CD8-positive, alpha-beta memory T cell (primary cell): ENCODE measurements at regions not wholly inside any gene's neighbourhood (a gene's known extent, or its start where the extent isn't known, plus 50 kb on each side); places are given as distances from the start of the nearest gene placed in this dataset.

Experiments used
- CTCF ChIA-PET: fragments of 350-600 bp; sonication (Branson Sonifier 250); formaldehyde crosslinking; loops from one replicate; lab custom pipeline; 2021; ENCODE audit warnings: antibody characterized with exemption; lab: Charles Lee
- POLR2A ChIA-PET: fragments of 350-600 bp; sonication (Branson Sonifier 250); formaldehyde crosslinking; loops from one replicate; lab custom pipeline; 2021; ENCODE audit warnings: antibody characterized with exemption; lab: Charles Lee
- DNase-seq, 5 donors: peaks; one replicate each; pipeline versions ENCODE4 v3.0.0 to v3.0.0-alpha.2; 2020 to 2022; ENCODE audit warnings: mixed read lengths in 1 of 5
- H3K27ac ChIP-seq: one replicate; pipeline ENCODE4 v1.7.0; 2013; ENCODE audit warnings: low read depth, mild to moderate bottlenecking, low read length, moderate library complexity
- H3K27me3 ChIP-seq: 2 replicates; pipeline ENCODE4 v1.7.0; 2013; ENCODE audit warnings: low read length, mild to moderate bottlenecking; ENCODE audit not compliant: insufficient read depth, poor library complexity, severe bottlenecking
- H3K36me3 ChIP-seq: 2 replicates; pipeline ENCODE4 v1.7.0; 2013; ENCODE audit warnings: mild to moderate bottlenecking, low read length, moderate library complexity; ENCODE audit not compliant: insufficient read depth
- H3K4me1 ChIP-seq: 2 replicates; pipeline ENCODE4 v1.7.0; 2013; ENCODE audit warnings: mild to moderate bottlenecking, low read length, moderate library complexity; ENCODE audit not compliant: insufficient read depth
- H3K4me3 ChIP-seq: 2 replicates; pipeline ENCODE4 v1.7.0; 2013; ENCODE audit warnings: mild to moderate bottlenecking, low read length
- H3K9me3 ChIP-seq: 2 replicates; pipeline ENCODE4 v1.7.0; 2013; ENCODE audit warnings: mild to moderate bottlenecking, low read length
- H3K27ac Mint-ChIP-seq, 8 donors: one replicate each; pipeline ENCODE4 v1.8.0; 2020 to 2021; ENCODE audit warnings: mixed read lengths in 8 of 8, mild to moderate bottlenecking in 6 of 8, inconsistent platforms in 3 of 8, moderate library complexity in 3 of 8
- H3K27me3 Mint-ChIP-seq, 2 donors: one replicate each; pipeline ENCODE4 v1.8.0; 2020 to 2021; ENCODE audit warnings: mixed read lengths in 2 of 2, mild to moderate bottlenecking in 1 of 2, moderate library complexity in 1 of 2
- H3K36me3 Mint-ChIP-seq, 3 donors: one replicate each; pipeline ENCODE4 v1.8.0; 2020 to 2021; ENCODE audit warnings: mixed read lengths in 3 of 3, inconsistent platforms in 1 of 3, mild to moderate bottlenecking in 1 of 3
- H3K4me1 Mint-ChIP-seq, 3 donors: one replicate each; pipeline ENCODE4 v1.8.0; 2020 to 2021; ENCODE audit warnings: mixed read lengths in 3 of 3, inconsistent platforms in 1 of 3, mild to moderate bottlenecking in 1 of 3
- H3K4me3 Mint-ChIP-seq, 7 donors: one replicate each; pipeline ENCODE4 v1.8.0; 2020 to 2021; ENCODE audit warnings: mixed read lengths in 7 of 7, mild to moderate bottlenecking in 6 of 7, moderate library complexity in 4 of 7, inconsistent platforms in 2 of 7
- H3K9me3 Mint-ChIP-seq, 5 donors: one replicate each; pipeline ENCODE4 v1.8.0; 2020 to 2022; ENCODE audit warnings: mixed read lengths in 5 of 5, mild to moderate bottlenecking in 3 of 5, moderate library complexity in 2 of 5, inconsistent platforms in 1 of 5

DNA sequence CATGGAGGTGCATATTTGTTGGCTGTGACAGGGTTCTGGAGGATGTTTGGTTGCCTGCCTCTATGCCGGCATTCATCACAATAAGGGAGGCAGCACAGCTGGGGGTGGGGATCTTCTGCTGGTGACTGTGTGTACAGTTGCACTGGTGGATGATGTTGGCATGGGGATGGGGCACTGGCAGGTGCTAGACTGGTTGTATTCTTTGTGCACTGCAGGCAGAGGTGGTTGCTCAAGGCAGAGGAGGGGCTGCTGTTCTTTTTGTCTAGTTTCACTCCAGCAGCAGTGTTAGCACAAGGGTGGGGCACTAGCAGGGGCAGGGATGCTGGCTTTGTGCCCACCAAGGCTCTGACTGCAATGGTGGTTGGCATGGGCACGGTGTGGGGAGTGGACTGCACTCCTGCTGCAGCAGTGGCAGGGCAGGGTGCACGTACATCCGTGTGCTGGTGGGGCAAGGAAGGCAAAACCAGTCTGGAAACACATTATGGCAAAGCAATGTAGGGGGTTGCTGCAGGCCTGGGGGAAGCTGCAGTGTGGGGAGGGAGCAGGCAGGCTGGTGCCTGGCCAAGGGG, 69.3 kb downstream of the ISOC1 start:
- no peak for DNase-seq
- ChIA-PET CTCF (no interaction called here), POLR2A (no interaction called here)
- Mint-ChIP-seq H3K4me1 (no peaks in the 10 kb centered on the region), H3K36me3 (peaks cover 0 to 53% (median 20%) of the 10 kb centered on the region in 3 donors), H3K9me3 (peaks cover 26 to 37% (median 32%) of the 10 kb centered on the region in 5 donors), H3K27me3 (no peaks in the 10 kb centered on the region), H3K27ac (no peak overlapping the region), H3K4me3 (no peak overlapping the region)
- Histone ChIP-seq H3K36me3 (no peaks in the 10 kb centered on the region), H3K27ac (no peak overlapping the region), H3K4me3 (no peak overlapping the region), H3K9me3 (peaks cover 3% of the 10 kb centered on the region), H3K27me3 (no peaks in the 10 kb centered on the region), H3K4me1 (no peaks in the 10 kb centered on the region)

DNA sequence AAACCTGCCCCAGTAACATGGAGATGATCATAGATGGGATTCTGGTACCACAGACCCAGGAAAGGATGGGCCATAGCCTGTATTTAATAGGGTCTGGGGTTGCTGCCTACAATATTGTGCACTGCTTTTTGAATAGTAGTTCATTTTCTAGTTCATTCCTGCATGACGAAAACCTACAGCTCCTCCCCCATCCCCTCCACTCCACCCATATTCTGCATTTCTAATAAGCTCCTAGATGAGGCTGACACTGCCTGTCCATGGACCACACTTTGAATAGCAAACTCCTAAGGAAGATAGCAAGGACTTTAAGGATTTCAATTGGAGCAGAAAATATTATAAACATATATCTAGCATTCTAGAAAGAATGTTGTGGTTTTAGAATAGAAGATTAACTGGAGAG, 75.5 kb downstream of the ISOC1 start:
- Histone ChIP-seq H3K4me1 (no peaks in the 10 kb centered on the region), H3K4me3 (no peak overlapping the region), H3K27ac (no peak overlapping the region), H3K27me3 (no peaks in the 10 kb centered on the region), H3K9me3 (no peaks in the 10 kb centered on the region), H3K36me3 (no peaks in the 10 kb centered on the region)
- Mint-ChIP-seq H3K27me3 (peaks cover 0 to 1% of the 10 kb centered on the region in 2 donors), H3K36me3 (peaks cover 0 to under 1% (median 0%) of the 10 kb centered on the region in 3 donors), H3K9me3 (no peaks in the 10 kb centered on the region), H3K4me3 (no peak overlapping the region), H3K4me1 (no peaks in the 10 kb centered on the region), H3K27ac (no peak overlapping the region)
- CTCF ChIA-PET, result no interaction called here
- POLR2A ChIA-PET, result no interaction called here
- no peak for DNase-seq

DNA sequence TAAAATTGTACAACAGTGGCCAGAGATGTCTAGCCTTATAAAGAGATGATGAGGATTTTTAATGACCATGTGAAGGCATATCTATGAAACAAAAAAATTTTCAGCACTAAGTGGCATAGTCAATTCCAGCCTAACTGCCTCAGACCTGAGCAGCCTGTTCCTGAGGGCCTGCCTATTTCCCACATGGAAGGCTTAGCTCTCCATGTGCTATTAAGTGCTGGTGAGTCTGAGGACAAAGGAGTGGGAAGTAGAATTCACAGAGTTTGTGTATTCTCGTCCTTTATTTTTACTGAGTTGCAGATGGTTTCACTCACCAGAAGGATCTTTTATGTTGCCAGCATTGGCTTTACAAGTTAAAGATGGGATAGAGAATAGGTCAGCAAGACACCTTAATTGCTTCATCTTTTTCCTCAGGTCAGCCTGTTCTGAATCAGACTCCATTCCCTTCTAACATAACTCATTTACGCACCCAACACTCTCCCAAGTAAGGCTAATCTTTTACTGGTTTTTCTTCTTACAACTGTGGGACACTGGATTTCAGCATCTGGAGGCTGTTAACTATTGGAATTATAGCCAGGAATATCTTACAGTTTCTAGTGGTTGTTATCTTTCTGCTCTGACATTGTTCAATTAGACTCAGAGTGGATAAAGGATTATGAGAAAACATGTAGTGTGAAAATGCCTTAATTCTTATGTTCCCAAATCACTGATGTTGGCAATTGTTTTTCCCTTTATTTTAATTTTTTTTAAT, 76.8 kb downstream of the ISOC1 start:
- H3K27me3 ChIP-seq, result no peaks in the 10 kb centered on the region
- no peaks in the 10 kb centered on the region for H3K9me3 ChIP-seq
- Mint-ChIP-seq H3K4me1 (no peaks in the 10 kb centered on the region), H3K27me3 (peaks cover 0 to 1% of the 10 kb centered on the region in 2 donors), H3K4me3 (no peak overlapping the region), H3K27ac (no peak overlapping the region), H3K9me3 (no peaks in the 10 kb centered on the region), H3K36me3 (no peaks in the 10 kb centered on the region)
- ChIA-PET CTCF (no interaction called here), POLR2A (no interaction called here)
- H3K27ac ChIP-seq, result no peak overlapping the region
- no peaks in the 10 kb centered on the region for H3K36me3 ChIP-seq
- no peak for DNase-seq
- H3K4me1 ChIP-seq, result no peaks in the 10 kb centered on the region
- H3K4me3 ChIP-seq, result no peak overlapping the region

DNA sequence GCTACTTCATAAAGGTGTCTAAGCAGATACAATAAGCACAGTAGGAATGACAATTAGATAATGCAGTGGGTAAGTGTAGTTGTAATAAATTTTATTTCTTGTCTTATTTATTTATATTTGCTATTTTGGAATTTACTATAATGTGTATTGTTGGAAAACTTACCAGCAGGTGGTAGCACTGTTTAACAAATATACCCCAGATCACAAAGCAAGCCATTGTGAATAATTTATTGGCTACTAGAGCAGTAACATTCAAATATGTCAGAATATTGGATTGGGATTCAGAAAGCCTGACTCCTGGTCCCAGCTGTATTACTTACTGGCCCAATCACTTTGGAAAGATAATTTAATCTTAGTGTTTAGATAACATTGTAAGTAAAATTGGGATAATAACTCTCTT, 78.0 kb downstream of the ISOC1 start:
- H3K9me3 ChIP-seq, result no peaks in the 10 kb centered on the region
- Mint-ChIP-seq H3K9me3 (no peaks in the 10 kb centered on the region), H3K36me3 (no peaks in the 10 kb centered on the region), H3K4me1 (no peaks in the 10 kb centered on the region), H3K27ac (no peak overlapping the region), H3K4me3 (no peak overlapping the region), H3K27me3 (peaks cover 0 to 1% of the 10 kb centered on the region in 2 donors)
- no peak overlapping the region for H3K4me3 ChIP-seq
- no peaks in the 10 kb centered on the region for H3K27me3 ChIP-seq
- no peaks in the 10 kb centered on the region for H3K4me1 ChIP-seq
- CTCF ChIA-PET, result no interaction called here
- no peak overlapping the region for H3K27ac ChIP-seq
- no peaks in the 10 kb centered on the region for H3K36me3 ChIP-seq
- POLR2A ChIA-PET, result no interaction called here
- no peak for DNase-seq

DNA sequence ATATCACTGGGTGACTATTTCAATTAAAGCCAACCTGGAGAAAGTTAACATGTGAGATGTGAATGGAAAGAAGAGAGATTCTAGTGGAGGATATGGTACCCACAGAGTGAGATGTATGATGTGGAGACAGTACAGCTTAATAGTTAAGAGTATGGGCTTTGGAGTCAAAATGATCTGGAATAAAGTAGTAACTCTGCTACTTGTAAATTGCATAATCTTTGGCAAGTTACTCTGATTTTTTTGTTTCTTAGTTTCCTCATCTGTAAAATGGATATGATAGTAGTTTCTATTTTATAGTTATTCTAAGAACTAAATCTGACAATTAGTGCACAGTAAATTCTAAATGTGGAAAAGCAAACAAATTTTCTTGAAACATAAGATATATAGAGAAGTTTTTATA, 79.2 kb downstream of the ISOC1 start:
- no peak for DNase-seq
- no peak overlapping the region for H3K4me3 ChIP-seq
- ChIA-PET CTCF (no interaction called here), POLR2A (no interaction called here)
- H3K4me1 ChIP-seq, result no peaks in the 10 kb centered on the region
- H3K9me3 ChIP-seq, result no peaks in the 10 kb centered on the region
- Mint-ChIP-seq H3K9me3 (no peaks in the 10 kb centered on the region), H3K4me3 (no peak overlapping the region), H3K27ac (no peak overlapping the region), H3K36me3 (no peaks in the 10 kb centered on the region), H3K27me3 (peaks cover 0 to 1% of the 10 kb centered on the region in 2 donors), H3K4me1 (no peaks in the 10 kb centered on the region)
- no peaks in the 10 kb centered on the region for H3K27me3 ChIP-seq
- H3K36me3 ChIP-seq, result no peaks in the 10 kb centered on the region
- H3K27ac ChIP-seq, result no peak overlapping the region

DNA sequence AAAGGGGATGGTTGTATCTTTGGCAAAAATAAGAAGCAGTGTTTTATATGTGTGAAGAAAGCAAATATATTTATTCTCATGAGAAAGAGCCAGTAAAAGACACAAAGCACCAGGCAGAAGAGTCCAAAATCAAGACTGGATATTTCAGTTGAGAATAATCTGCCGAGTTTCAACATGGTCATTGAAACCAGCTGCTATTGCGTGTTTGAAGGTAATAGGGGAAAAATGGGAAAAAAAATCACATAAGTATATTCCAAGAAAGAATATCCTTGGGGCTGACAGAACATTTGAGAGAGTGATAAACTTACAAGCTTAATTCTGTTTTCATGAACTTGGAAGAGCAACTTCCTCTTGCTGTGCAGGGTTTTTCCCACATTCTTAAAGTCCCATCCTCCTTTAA, 79.9 kb downstream of the ISOC1 start:
- no peaks in the 10 kb centered on the region for H3K36me3 Mint-ChIP-seq
- no peak overlapping the region for H3K4me3 Mint-ChIP-seq
- H3K9me3 Mint-ChIP-seq, result no peaks in the 10 kb centered on the region
- Histone ChIP-seq H3K4me3 (no peak overlapping the region), H3K9me3 (no peaks in the 10 kb centered on the region), H3K27ac (no peak overlapping the region), H3K27me3 (no peaks in the 10 kb centered on the region), H3K4me1 (no peaks in the 10 kb centered on the region), H3K36me3 (no peaks in the 10 kb centered on the region)
- no peaks in the 10 kb centered on the region for H3K4me1 Mint-ChIP-seq
- no peak for DNase-seq
- POLR2A ChIA-PET, result no interaction called here
- H3K27me3 Mint-ChIP-seq, result peaks cover 0 to 1% of the 10 kb centered on the region in 2 donors
- H3K27ac Mint-ChIP-seq, result no peak overlapping the region
- CTCF ChIA-PET, result no interaction called here

DNA sequence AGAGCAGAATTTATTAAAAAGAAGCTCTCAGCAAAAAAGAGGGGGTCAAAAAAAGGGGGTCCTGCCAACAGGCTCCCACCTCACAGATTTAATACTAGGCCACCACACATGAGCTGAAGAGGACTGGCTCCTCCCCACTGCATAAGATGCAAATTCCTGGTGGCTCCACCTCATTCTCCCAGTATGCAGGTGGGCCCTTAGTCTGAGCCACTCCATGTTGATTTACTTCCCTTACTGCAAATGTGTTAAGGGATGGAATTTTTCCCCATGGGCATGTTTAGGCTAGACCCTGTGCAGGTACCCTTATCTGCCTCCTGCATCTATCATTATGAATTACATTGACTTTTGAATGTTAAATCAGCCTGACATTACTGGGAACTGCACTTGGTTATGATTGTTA, 82.9 kb downstream of the ISOC1 start:
- CTCF ChIA-PET, result no interaction called here
- H3K27ac Mint-ChIP-seq, result no peak overlapping the region
- no peak overlapping the region for H3K4me3 ChIP-seq
- no peaks in the 10 kb centered on the region for H3K4me1 Mint-ChIP-seq
- no peaks in the 10 kb centered on the region for H3K4me1 ChIP-seq
- no peaks in the 10 kb centered on the region for H3K9me3 ChIP-seq
- H3K36me3 ChIP-seq, result no peaks in the 10 kb centered on the region
- peaks cover 0 to 3% (median 0%) of the 10 kb centered on the region in 3 donors for H3K36me3 Mint-ChIP-seq
- POLR2A ChIA-PET, result no interaction called here
- no peak overlapping the region for H3K4me3 Mint-ChIP-seq
- no peak for DNase-seq
- H3K27ac ChIP-seq, result no peak overlapping the region
- peaks cover 0 to 1% of the 10 kb centered on the region in 2 donors for H3K27me3 Mint-ChIP-seq
- H3K9me3 Mint-ChIP-seq, result peaks cover 0 to 8% (median 8%) of the 10 kb centered on the region in 5 donors
- no peaks in the 10 kb centered on the region for H3K27me3 ChIP-seq

DNA sequence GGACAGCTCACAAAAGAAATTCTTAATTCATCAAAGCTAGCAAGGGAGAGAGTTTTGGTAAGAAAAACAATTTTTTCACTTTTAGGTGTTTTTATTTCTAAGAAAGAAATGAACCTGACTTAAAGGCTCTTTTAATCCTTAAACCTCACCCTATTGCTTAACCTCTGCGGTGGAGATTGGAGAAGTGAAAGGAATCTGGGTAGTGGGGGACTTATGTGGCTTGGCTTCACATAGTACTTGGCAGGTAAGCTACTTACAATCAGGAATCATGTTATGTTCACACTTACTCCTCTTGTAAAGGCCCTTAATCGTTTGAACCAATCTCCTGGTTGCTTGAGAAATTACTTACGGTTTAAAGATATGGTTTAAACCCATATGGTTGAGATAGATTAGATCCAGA, 104.8 kb downstream of the ISOC1 start:
- POLR2A ChIA-PET, result no interaction called here

More for the DNA sequence above, 104.8 kb downstream of the ISOC1 start:
- Histone ChIP-seq H3K4me3 (no peak overlapping the region), H3K36me3 (no peaks in the 10 kb centered on the region), H3K4me1 (no peaks in the 10 kb centered on the region), H3K27me3 (no peaks in the 10 kb centered on the region), H3K9me3 (no peaks in the 10 kb centered on the region), H3K27ac (no peak overlapping the region)
- Mint-ChIP-seq H3K4me1 (no peaks in the 10 kb centered on the region), H3K27ac (no peak overlapping the region), H3K36me3 (no peaks in the 10 kb centered on the region), H3K27me3 (no peaks in the 10 kb centered on the region), H3K4me3 (no peak overlapping the region), H3K9me3 (peaks cover 0 to under 1% (median 0%) of the 10 kb centered on the region in 5 donors)
- DNase-seq, result no peak
- CTCF ChIA-PET, result no interaction called here
